HG03103 (cell line): ENCODE measurements at regions not wholly inside any gene's neighbourhood (a gene's known extent, or its start where the extent isn't known, plus 50 kb on each side); places are given as distances from the start of the nearest gene placed in this dataset.

ENCODE experiments used
- ATAC-seq: cut with Tn5 transposase; IDR thresholded peaks from one replicate; pipeline ENCODE4 v1.9.1; 2021; ENCODE audit warnings: low read depth; ENCODE audit not compliant: unreplicated experiment

DNA sequence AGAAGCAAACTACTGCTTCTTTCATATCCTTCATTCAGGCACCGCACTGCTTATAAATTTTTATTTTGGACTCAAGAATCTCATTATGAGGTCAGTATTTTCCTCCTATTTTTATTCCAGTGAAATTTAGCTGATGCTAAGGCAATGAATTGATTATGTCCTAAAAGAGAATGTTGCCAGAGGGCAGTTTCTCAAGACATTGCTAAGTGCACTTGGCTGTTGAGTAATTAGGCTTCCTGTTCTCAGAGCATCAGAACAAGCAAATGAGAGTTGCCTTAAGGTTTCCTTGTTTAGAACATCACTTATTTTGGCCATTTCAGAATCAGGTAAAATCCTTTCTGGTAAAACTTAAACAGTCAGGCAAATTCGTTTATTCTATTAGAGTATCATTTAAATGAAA is 548.6 kb upstream of the ZEB2 start:
- no peak for ATAC-seq

DNA sequence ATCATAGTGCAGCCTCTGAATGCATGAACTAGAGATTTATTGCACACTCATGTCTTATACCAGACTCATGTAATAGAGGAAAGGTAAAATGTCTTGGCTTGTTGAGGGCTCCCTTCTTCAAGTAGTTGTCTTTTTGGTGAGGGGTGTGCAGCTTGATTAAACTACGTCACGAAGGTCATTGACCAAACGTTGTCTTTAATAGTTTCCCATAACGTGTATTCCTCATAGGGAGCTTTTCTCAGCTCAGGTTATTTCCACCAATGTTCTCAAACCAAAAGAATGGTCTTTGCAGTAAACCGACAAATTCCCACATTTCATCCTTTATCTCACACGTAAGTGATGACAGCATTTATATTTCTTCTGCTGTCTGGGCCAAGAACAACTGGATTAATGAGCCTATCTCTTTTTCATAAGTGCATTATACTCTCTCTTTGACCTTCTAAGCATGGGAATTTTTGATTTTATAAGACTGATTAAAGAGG is 547.7 kb upstream of the ZEB2 start:
- no peak for ATAC-seq

DNA sequence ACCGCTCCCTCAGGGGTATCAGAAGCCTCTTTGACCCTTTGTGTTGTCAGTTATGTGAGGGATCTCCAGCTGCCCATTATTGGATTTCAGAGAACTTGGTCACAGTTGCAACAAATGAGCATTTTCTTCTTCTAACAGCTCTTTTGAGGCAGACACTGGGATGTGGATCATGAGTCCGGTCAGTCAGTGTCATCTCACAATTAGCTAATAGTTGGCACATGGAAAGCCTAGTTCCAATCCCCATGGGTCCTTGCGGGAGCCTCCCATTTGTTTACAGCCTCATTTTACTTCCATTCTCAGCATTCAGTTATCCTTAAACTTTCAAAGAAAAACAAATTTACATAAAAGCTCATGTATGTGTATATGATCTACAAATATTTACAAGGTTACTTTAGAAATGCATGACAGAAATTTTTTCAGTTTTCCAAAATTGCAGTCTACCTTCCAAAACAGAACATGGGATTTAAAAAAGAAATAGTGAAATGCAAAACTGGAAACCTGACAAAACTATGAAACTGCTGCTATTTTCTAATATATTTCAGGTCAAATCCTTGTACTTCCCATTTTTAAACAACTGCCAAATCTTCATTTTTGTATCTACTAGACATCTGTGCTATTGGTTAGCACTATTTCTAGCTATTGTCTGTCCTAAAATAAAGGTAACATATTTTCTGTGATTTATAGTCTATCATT is 547.1 kb upstream of the ZEB2 start:
- ATAC-seq: no peak

DNA sequence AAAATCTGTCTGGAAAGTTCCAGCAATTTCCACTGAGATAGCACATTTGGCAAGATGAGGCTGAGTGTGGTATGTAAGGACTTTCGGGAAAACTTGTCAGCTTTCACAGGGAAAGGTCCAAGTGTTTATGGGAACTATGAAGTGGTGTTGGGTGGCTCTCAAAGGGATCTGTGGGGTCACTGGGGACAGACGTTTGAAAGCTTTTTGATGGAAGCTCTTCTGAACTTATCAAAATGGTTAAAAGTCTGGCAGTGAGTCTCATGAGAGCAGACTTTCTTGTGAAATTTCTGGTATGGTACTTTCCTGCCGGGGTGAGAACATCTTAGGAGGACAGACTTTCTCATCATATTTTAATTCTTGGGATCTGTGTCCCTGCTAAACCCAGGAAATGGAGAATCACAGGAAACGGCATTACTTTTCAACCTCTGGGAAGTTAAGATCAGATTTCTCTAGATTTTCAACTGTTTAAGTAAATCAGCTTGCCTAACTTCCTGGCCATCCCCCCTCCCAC is 546.3 kb upstream of the ZEB2 start:
- ATAC-seq: no peak

DNA sequence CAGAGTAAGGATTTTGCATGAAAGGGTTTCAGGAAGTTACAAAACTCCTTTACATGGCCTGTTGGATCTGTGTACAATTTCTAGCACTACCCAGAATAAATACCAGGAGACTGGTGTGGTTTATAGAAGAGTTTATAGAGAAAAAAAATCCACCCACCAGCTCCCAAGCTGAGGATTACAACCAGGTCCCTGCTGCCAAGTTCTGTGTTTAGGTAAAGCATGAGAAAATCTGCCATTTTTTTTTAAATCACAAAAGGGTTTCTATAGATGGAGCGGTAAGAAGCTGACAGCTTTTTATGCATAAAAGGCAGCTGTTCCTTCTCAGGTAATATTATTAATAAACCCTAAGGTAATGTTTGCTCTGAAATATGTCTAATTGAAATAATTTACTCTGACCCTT is 545.4 kb upstream of the ZEB2 start:
- ATAC-seq: no peak

DNA sequence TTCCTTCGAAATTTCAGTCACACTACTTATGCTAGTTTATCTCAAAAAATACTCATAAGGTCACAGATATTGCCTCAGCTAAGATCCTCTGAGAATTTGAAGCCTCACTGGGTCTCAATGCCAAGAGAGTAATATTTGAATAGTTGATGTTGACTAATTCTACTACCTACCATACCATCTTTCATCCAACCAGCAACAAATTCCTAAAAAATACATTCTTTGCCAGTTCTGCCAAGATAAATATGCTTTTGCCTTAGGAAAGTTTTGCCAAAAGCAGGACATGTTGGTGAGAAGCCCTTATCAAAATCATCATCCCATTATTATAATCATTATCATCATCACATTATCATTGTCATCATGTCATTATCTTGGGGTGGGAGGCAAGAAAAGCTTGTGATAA is 544.6 kb upstream of the ZEB2 start:
- no peak for ATAC-seq

DNA sequence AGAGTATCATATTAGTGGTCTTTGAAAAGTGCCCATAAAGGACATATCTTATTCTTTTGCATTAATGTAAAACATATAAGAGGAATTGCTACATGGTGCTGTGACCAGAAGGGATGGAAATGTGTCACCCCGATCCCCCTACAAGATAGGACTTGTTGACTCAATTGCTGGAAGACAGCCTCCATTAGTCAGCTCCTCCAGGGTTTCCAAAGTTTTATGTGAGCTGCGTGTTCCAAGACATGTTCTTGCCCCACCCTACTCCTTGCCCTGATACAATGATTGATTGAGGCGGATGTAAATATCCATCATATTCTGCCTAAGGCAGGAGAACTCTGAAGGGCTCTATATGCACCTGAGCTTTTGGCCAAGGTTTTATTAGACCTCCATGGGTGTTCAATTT is 541.0 kb upstream of the ZEB2 start:
- no peak for ATAC-seq

DNA sequence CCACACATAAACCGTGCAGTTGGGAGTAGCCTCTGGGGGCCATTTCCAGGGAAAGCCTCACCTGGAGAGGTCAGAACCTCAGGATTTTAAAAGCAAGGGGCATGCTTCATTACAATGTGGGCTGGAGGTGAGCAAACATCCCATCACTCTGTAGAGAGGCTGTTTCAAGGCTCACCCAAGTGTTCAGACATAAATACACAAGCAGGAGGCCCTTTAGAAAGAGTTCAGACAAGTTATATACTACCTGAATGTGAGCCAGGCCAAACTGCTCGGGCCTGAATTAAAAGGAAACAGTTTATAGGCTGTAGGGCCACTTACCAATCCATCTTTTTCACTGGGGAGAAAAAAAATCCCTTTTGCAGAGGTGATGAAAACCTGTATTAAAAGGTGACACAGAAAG is 540.0 kb upstream of the ZEB2 start:
- no peak for ATAC-seq

DNA sequence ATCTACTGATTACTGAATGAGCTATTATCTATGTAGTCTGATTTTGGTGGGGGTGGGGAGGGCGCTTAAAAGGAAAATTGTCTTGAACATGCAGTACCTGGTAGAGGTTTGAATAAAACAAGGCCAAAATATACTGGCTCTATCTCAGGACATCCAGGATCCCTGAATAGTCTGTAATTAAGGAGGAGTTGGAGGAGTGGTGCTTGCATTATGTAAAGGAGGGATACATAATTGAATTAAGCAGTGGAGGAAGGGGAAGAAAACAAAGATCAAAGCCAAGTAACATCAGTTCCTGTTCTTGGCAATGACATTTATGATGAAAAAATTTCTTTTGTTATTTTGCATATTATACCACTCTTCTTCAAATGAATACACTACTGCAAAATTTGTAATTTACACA is 539.4 kb upstream of the ZEB2 start:
- no peak for ATAC-seq

DNA sequence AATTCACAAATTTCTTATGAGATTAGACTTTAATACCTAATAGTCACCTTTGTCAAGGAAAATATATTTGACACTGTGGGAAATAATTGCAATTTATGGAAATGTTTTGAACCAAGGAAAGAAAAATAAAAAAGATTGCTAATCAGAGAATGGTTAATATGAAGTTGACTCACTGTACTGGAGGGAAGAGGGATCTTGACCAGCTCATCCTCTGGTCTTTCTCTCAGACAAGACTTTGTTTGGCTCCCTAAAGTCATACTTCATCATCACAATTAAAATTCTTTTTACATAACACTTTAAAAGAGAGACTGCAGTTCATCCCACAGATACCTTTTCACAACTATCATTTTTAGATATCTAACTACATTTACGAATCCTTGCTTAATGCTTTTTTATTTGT is 538.5 kb upstream of the ZEB2 start:
- ATAC-seq: no peak

DNA sequence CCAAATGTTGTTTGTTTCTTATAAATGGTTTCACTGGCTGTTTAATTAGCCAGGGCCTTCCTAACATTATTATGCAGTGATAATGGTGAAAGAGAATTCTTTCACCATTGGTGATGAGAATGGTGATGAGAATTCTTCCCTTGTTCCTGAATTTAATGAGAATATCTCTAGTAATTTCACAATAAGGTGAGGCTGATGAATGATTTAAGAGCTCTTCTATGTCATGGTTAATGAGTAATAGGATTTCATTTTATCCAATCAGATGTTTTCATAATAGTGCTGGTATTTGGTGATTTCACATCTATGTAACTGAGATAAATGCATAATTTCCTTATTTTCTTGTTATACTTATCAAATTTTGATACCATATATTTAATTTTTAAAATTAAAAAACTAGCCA is 535.7 kb upstream of the ZEB2 start:
- no peak for ATAC-seq

DNA sequence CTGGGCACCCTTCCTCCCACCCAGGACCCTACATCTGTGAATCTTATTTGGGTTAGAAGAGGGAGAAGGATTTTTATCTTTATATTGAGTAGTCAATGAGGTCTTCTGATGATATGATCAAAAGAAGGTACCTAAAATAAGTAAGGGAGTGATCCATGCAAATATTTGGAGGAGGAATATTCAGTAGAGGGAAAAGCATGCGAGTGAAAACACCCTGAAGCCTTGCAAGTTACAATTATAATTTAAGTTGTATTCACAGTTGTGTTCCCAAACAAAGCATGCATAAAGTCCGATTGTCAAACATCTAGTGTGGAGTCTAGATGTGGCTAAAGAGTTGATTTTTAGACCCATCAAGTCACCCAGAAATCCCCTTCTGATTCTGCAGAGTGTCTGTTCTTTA is 530.2 kb upstream of the ZEB2 start:
- ATAC-seq: no peak

DNA sequence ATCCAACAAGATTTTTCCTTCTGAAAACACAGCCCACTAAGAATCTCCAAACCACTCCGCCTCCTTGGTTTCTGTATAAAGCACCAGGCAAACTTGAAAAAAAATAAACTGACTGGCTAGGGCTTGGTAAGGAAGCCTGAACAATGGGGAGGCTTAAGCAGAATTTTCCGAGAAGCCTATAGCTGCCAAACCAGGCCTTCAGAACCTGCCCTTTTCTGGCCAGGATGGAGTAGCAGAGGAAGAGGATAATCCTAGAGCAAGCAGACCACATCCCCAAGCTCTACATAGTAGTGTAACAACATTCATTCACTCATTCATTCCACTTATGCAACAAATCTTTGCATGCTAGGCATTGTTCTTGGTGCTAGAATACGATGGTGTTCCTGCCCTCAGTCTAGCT is 529.6 kb upstream of the ZEB2 start:
- no peak for ATAC-seq

DNA sequence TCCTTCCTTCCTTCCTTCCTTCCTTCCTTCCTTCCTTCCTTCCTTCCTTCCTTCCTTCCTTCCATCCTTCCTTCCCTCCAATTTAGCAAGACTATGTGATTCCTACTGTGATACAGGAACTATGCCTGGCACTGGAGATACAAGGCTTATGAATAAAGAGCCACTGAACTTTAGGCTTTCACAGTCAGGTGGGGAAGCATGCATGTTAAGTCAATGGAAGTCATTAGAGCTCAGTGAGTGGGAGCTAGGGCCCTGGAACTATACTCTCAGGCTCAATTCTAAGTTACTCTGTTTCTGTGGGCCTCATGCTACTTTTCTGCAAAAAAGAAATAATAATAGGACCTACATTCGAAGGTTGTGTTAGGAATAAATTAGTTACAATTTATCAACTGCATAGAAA is 527.6 kb upstream of the ZEB2 start:
- ATAC-seq: no peak

DNA sequence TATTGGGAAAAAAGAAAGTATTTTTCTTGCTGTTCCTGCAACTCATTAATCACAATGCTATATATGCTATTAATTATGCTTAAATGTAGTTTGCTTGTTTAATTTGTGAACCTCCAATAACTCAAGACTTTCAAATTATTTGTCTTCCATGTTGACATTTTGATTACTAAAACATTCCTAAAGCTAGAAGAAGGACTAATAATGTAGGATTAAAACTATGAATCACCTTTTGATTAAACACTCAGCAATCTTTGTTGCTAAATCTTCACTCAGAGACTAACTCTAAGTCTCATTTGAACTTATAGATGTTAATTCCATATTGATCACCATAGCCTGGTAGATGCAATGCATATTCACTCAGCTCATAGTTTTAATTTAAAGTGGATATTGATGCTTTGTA is 524.6 kb upstream of the ZEB2 start:
- no peak for ATAC-seq

DNA sequence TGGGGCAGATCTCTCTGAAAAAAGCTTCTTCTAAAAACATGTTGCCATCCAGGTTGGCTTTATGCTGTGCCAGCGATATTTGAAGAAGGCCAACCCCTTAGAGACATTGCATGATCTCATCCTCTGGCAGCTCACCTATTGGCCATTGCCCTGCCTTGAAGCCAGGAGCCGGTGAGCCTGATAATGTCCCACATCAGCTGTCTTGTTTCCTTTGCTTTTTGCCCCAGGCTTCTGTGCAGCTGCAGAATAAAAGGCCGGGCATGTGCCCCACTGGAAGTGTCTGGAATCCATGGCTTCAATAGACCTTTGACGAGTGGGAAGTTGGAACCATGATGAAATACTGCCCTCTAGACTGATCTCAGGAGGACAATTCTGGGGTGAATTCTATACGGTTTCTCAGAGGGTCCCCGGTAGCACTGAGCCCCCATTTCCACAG is 523.5 kb upstream of the ZEB2 start:
- no peak for ATAC-seq

DNA sequence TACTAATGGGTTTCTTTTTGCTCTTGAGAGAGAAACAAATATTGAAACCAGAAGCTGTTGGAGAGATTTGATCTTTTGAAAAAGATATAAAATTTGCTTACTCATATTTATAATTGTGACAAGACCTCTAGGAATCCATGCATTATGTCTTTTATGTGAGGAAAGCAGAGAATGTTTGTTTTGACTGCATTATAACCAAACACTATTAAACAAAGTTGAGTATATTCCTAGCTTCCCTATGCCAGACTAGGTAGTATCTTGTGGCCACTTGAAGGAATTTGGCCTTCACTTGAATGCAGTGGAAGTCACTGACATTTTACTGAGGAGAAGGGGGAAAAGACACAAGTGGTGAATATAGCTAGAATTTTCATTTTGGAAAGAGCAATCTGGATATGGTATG is 521.8 kb upstream of the ZEB2 start:
- ATAC-seq: no peak

DNA sequence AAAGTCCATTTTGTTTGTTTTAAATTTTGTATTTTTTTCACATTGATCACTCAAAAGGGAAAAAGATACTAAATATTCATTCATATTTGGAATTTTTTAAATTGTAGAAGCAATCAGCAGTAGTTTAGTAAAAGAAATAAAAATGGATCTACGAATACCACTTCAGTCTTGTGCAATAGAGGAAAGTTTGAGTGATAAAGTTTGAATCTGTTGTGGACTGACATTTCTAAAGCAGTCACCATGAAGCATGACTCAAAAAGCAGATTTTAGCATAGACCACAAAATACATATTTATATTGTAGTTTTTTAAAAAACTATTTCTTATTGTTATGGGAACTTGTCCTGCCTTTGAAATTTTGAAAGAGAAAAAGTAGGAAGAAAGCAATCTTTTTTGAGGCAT is 520.5 kb upstream of the ZEB2 start:
- no peak for ATAC-seq

DNA sequence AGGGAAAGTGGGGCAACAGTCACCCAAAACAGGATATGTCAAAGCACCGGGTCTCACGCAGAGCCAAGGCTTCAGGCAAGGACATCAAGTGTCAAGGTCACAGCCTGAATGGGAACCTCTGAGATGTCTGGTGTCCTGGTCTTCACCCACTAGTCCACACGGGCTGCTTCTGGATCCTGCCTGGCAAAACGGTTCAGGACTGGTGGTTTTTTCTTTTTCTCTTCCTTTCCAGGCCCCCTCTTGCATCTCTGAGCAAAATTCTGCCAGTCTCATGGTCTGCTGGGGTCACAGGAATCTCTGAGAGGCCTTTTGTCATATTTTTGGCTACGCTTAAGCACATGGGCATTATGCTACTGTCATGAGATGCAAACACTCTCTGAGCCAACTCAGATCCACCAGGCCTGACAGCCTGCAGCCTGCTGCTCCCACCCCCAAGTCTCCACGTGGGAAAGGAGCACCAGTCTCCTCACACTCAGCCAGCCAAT is 518.2 kb upstream of the ZEB2 start:
- ATAC-seq: no peak

DNA sequence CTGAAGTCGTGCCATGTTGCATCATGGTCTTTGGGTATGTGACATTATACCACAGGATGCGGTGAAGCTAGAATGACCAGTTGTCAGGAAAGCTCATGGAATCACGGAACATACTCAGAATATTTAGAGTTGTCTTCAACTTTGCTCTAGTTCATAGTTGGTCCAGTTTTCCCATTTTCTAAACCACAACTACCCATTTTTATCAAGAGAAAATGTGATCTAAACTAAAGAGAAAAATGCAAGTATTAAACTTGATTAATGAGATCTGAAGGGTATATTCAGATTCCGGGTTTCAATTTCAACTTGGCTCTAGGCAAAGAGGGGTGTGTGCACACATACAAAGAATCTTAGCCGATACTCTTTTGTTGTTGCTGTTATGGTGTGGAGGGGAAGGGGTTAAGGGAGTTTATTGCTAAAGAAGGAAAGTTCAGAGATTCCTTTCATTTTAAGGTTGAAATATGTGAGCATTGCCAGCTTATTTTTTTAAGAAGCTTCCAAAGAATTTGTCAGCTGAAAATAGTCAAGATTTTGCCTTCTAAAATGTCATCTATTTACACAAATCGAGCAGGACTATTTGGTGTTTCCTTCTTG is 516.6 kb upstream of the ZEB2 start:
- no peak for ATAC-seq

DNA sequence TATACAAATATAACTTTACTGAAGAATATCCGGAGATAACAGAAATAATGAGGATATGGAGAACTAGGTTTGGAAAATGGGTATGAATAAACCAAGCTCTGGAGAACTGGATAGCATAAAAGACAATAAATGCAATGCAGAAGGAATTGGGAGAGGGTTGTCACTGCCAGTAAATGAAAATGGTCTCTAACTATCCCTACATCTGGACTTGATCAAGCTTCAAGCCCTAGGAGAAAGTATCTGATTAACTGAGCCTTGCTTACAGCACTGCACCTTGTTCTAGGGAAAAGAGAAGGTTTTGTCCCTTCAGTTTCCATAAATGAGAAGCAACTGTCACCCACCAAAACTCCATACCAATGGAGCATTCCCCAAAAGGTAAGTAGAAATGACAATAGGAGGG is 514.6 kb upstream of the ZEB2 start:
- ATAC-seq: no peak

DNA sequence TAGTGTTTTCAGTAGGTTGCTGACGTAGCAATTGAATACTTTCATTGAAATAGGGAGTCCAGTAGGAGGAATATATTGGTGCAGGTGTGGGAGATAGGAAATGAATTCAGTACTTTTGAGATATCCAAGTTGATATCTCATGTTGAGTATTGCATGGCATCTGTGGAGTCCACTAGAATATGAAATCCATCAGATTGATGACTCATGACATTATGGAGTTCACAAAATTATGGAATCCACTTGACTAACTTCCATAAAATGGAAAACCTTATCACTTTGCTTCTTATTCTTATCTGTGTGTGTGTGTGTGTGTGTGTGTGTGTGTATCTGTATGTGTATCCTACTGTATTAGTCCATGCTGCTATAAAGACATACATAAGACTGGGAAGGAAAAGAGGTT is 513.5 kb upstream of the ZEB2 start:
- no peak for ATAC-seq
